HCT116 (cell line): ENCODE measurements at regions not wholly inside any gene's neighbourhood (a gene's known extent, or its start where the extent isn't known, plus 50 kb on each side); places are given as distances from the start of the nearest gene placed in this dataset.

ENCODE experiments used
- ATAC-seq: fragments of 200-7000 bp; cut with Tn5 transposase; 2 replicates; pipeline ENCODE4 v1.9.1; 2020; ENCODE audit warnings: mild to moderate bottlenecking, moderate library complexity
- BruUV-seq: library from RNA; stranded (reverse); fragments of 400-500 nt; replicated peaks from 2 replicates; lab custom pipeline; 2021; lab: Mats Ljungman, UMichigan
- CTCF ChIA-PET: fragments of 300-600 bp; sonication (Branson Sonifier 250); formaldehyde crosslinking; loops from one replicate; lab custom pipeline; 2021; ENCODE audit warnings: antibody characterized with exemption; lab: Charles Lee
- POLR2A ChIA-PET: fragments of 300-600, 350-600 bp; sonication (Branson Sonifier 250); formaldehyde crosslinking; loops from one replicate; lab custom pipeline; 2021; ENCODE audit warnings: antibody characterized with exemption; lab: Charles Lee
- RAD21 ChIA-PET, 2 experiments: fragments of 300-600 bp; sonication (Branson Sonifier 250); formaldehyde crosslinking; loops; one replicate each; lab custom pipeline; 2023; ENCODE audit warnings: low total read pairs in 2 of 2; ENCODE audit not compliant: uncharacterized antibody in 2 of 2, unreplicated experiment in 2 of 2, low non-redundant PET in 1 of 2; lab: Charles Lee
- DNase-seq: peaks from one replicate; pipeline ENCODE4 v3.0.0-alpha.2; 2010; ENCODE audit warnings: low read depth, low spot score
- H2AFZ ChIP-seq: fragments of 200-600 bp; shearing (Covaris generic), sonication (generic); 2 replicates; pipeline ENCODE4 v1.6.1; 2017; ENCODE audit warnings: low read depth, mixed run types, mixed read lengths, antibody characterized with exemption, low read length; ENCODE audit not compliant: poor library complexity, severe bottlenecking
- H3K27ac ChIP-seq: 2 replicates; pipeline ENCODE4 v1.5.1; 2012; ENCODE audit warnings: low read depth, low read length
- H3K27me3 ChIP-seq: fragments of 200-600 bp; sonication (generic); 2 replicates; pipeline ENCODE4 v1.6.1; 2016; ENCODE audit warnings: mixed run types, low read length, mixed read lengths; ENCODE audit not compliant: insufficient read depth
- H3K36me3 ChIP-seq, 2 experiments: fragments of 200-500 bp in 1 of 2; fragments of 200-600 bp in 1 of 2; sonication (Bioruptor generic) in 1 of 2; sonication (generic) in 1 of 2; 2 replicates each; pipeline versions ENCODE4 v1.5.1 to v1.6.1; 2014 to 2016; ENCODE audit warnings: low read length in 2 of 2, inconsistent platforms in 1 of 2, mixed read lengths in 1 of 2, mixed run types in 1 of 2; ENCODE audit not compliant: insufficient read depth in 2 of 2, control insufficient read depth in 1 of 2
- H3K4me1 ChIP-seq, 2 experiments: fragments of 200-600 bp in 1 of 2; sonication (generic) in 1 of 2; 2 replicates each; pipeline versions ENCODE4 v1.5.1 to v1.6.1; 2012 to 2017; ENCODE audit warnings: low read length in 2 of 2, inconsistent platforms in 1 of 2, mild to moderate bottlenecking in 1 of 2, mixed read lengths in 1 of 2, mixed run types in 1 of 2, moderate library complexity in 1 of 2; ENCODE audit not compliant: insufficient read depth in 2 of 2, control insufficient read depth in 1 of 2
- H3K4me2 ChIP-seq: fragments of 200-600 bp; sonication (generic); 2 replicates; pipeline ENCODE4 v1.6.1; 2017; ENCODE audit warnings: mixed run types, low read length, mixed read lengths
- H3K4me3 ChIP-seq, 2 experiments: fragments of 200-600 bp in 1 of 2; sonication (generic) in 1 of 2; replicated peaks in 1 of 2; 2 replicates each; pipeline ENCODE4 v1.5.1; 2011 to 2016; ENCODE audit warnings: low read length in 2 of 2, control low read depth in 1 of 2, low read depth in 1 of 2, mild to moderate bottlenecking in 1 of 2, mixed read lengths in 1 of 2, mixed run types in 1 of 2
- H3K79me2 ChIP-seq: fragments of 200-600 bp; sonication (generic); 2 replicates; pipeline ENCODE4 v1.6.1; 2017; ENCODE audit warnings: mild to moderate bottlenecking, mixed run types, low read length, moderate library complexity, mixed read lengths; ENCODE audit not compliant: insufficient read depth
- H3K9ac ChIP-seq: fragments of 200-600 bp; sonication (generic); 2 replicates; pipeline ENCODE4 v1.6.1; 2016; ENCODE audit warnings: low read length, mixed read lengths
- H3K9me2 ChIP-seq: fragments of 200-600 bp; sonication (generic), shearing (Covaris generic); 2 replicates; pipeline ENCODE4 v1.6.1; 2017; ENCODE audit warnings: mixed run types, mild to moderate bottlenecking, moderate library complexity; ENCODE audit not compliant: insufficient read depth
- H3K9me3 ChIP-seq, 2 experiments: fragments of 200-500 bp in 1 of 2; fragments of 200-600 bp in 1 of 2; sonication (Bioruptor generic) in 1 of 2; sonication (generic) in 1 of 2; 2 replicates each; pipeline ENCODE4 v1.6.1; 2014 to 2017; ENCODE audit warnings: low read length in 2 of 2, mixed read lengths in 2 of 2, inconsistent platforms in 1 of 2, low read depth in 1 of 2, mild to moderate bottlenecking in 1 of 2, mixed run types in 1 of 2, moderate library complexity in 1 of 2; ENCODE audit not compliant: control insufficient read depth in 1 of 2, insufficient read depth in 1 of 2
- H4K20me1 ChIP-seq: fragments of 200-600 bp; sonication (generic), shearing (Covaris generic); 2 replicates; pipeline ENCODE4 v1.6.1; 2017; ENCODE audit warnings: mixed run types, mild to moderate bottlenecking, moderate library complexity; ENCODE audit not compliant: insufficient read depth
- CBX3 ChIP-seq: IDR thresholded peaks from 2 replicates; pipeline ENCODE4 v1.6.1; 2012; ENCODE audit warnings: low read depth
- CEBPB ChIP-seq: IDR thresholded peaks from 2 replicates; pipeline ENCODE4 v1.6.1; 2012; ENCODE audit warnings: low read depth
- EZH2phosphoT487 ChIP-seq: fragments of 200-600 bp; IDR thresholded peaks from 2 replicates; pipeline ENCODE4 v1.6.1; 2018; ENCODE audit warnings: antibody characterized with exemption, borderline replicate concordance
- FOSL1 ChIP-seq: IDR thresholded peaks from 2 replicates; pipeline ENCODE4 v1.6.1; 2012; ENCODE audit warnings: low read depth
- JUND ChIP-seq: IDR thresholded peaks from 2 replicates; pipeline ENCODE4 v1.6.1; 2012
- MAX ChIP-seq: IDR thresholded peaks from 2 replicates; pipeline ENCODE4 v1.6.1; 2012
- POLR2A ChIP-seq: IDR thresholded peaks from 2 replicates; pipeline ENCODE4 v1.7.0; 2011; ENCODE audit warnings: borderline replicate concordance; ENCODE audit not compliant: insufficient read depth, insufficient read length; ENCODE audit errors: extremely low read depth
- POLR2AphosphoS5 ChIP-seq: IDR thresholded peaks from 2 replicates; pipeline ENCODE4 v1.6.1; 2011; ENCODE audit warnings: mild to moderate bottlenecking, low read depth, low read length, moderate library complexity
- RAD21 ChIP-seq: IDR thresholded peaks from 2 replicates; pipeline ENCODE4 v1.6.1; 2012; ENCODE audit warnings: low read depth, mild to moderate bottlenecking
- SIN3A ChIP-seq: IDR thresholded peaks from 2 replicates; pipeline ENCODE4 v1.6.1; 2012; ENCODE audit warnings: low read depth
- SP1 ChIP-seq: IDR thresholded peaks from 2 replicates; pipeline ENCODE4 v1.6.1; 2012; ENCODE audit warnings: low read depth
- SRF ChIP-seq: IDR thresholded peaks from 2 replicates; pipeline ENCODE4 v1.6.1; 2012; ENCODE audit warnings: low read depth
- TCF7L2 ChIP-seq: IDR thresholded peaks from 2 replicates; pipeline ENCODE4 v1.7.0; 2011; ENCODE audit warnings: borderline replicate concordance, inconsistent platforms; ENCODE audit not compliant: insufficient read depth, insufficient read length; ENCODE audit errors: extremely low read depth
- YY1 ChIP-seq: IDR thresholded peaks from 2 replicates; pipeline ENCODE4 v1.6.1; 2011; ENCODE audit warnings: low read length, low read depth, moderate library complexity, mild to moderate bottlenecking; ENCODE audit not compliant: insufficient replicate concordance; ENCODE audit errors: extremely low read depth
- ZBTB33 ChIP-seq: IDR thresholded peaks from 2 replicates; pipeline ENCODE4 v1.6.1; 2011; ENCODE audit warnings: mild to moderate bottlenecking, low read length, moderate library complexity; ENCODE audit not compliant: insufficient replicate concordance; ENCODE audit errors: extremely low read depth
- ZFX ChIP-seq: fragments of 450-650 bp; IDR thresholded peaks from 2 replicates; pipeline ENCODE4 v1.6.1; 2017
- intact Hi-C: fragments of 100-400 bp; cut with micrococcal nuclease; formaldehyde crosslinking; loops from 2 replicates; pipeline ENCODE4 v1.10.0; 2022
- TF ChIP-seq, protein P1 (sequence below): IDR thresholded peaks from 2 replicates; pipeline ENCODE4 v1.6.1; 2012
- TF ChIP-seq, protein P2 (sequence below): IDR thresholded peaks from 2 replicates; pipeline ENCODE4 v1.6.1; 2012; ENCODE audit warnings: low read depth
- TF ChIP-seq, protein P3 (sequence below), 3 experiments: fragments of 200-600 bp in 1 of 3; sonication (generic) in 1 of 3; IDR thresholded peaks in 2 of 3; conservative IDR thresholded peaks in 1 of 3; 2 replicates each; pipeline ENCODE4 v1.5.1; 2012 to 2017; ENCODE audit warnings: low read depth in 2 of 3, low read length in 2 of 3, antibody characterized with exemption in 1 of 3, borderline replicate concordance in 1 of 3, control low read depth in 1 of 3, mild to moderate bottlenecking in 1 of 3, mixed read lengths in 1 of 3, mixed run types in 1 of 3, moderate library complexity in 1 of 3; ENCODE audit not compliant: insufficient read depth in 1 of 3

- Histone ChIP-seq H3K9ac (no peak overlapping the region), H3K27ac (no peak overlapping the region), H3K9me2 (no peaks in the 10 kb centered on the region), H4K20me1 (no peaks in the 10 kb centered on the region), H3K36me3 (no peaks in the 10 kb centered on the region), H3K4me2 (no peak overlapping the region), H3K9me3 (no peaks in the 10 kb centered on the region), H2AFZ (no peak overlapping the region), H3K79me2 (no peaks in the 10 kb centered on the region), H3K4me3 (no peak overlapping the region), H3K4me1 (no peaks in the 10 kb centered on the region), H3K27me3 (no peaks in the 10 kb centered on the region; the same call in 1 of the 2 replicates)
- no TSS peak for BruUV-seq
- ChIA-PET RAD21 (no interaction called here), CTCF (no interaction called here), POLR2A (no interaction called here)
- ATAC-seq = no peak
- intact Hi-C loops = loop anchor here (2.0 kb wide), 1 partner anchor 18 kb away; no protein-coding TSS in a partner anchor
- DNase-seq = no peak
- no peak for TF ChIP-seq SIN3A
- TF ChIP-seq FOSL1 = no peak
- TF ChIP-seq ZFX = no peak
- TF ChIP-seq, protein P1, sequence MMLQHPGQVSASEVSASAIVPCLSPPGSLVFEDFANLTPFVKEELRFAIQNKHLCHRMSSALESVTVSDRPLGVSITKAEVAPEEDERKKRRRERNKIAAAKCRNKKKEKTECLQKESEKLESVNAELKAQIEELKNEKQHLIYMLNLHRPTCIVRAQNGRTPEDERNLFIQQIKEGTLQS = no peak
- TF ChIP-seq POLR2AphosphoS5 = no peak
- TF ChIP-seq MAX = no peak
- TF ChIP-seq, protein P2, sequence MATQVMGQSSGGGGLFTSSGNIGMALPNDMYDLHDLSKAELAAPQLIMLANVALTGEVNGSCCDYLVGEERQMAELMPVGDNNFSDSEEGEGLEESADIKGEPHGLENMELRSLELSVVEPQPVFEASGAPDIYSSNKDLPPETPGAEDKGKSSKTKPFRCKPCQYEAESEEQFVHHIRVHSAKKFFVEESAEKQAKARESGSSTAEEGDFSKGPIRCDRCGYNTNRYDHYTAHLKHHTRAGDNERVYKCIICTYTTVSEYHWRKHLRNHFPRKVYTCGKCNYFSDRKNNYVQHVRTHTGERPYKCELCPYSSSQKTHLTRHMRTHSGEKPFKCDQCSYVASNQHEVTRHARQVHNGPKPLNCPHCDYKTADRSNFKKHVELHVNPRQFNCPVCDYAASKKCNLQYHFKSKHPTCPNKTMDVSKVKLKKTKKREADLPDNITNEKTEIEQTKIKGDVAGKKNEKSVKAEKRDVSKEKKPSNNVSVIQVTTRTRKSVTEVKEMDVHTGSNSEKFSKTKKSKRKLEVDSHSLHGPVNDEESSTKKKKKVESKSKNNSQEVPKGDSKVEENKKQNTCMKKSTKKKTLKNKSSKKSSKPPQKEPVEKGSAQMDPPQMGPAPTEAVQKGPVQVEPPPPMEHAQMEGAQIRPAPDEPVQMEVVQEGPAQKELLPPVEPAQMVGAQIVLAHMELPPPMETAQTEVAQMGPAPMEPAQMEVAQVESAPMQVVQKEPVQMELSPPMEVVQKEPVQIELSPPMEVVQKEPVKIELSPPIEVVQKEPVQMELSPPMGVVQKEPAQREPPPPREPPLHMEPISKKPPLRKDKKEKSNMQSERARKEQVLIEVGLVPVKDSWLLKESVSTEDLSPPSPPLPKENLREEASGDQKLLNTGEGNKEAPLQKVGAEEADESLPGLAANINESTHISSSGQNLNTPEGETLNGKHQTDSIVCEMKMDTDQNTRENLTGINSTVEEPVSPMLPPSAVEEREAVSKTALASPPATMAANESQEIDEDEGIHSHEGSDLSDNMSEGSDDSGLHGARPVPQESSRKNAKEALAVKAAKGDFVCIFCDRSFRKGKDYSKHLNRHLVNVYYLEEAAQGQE = no peak
- TF ChIP-seq TCF7L2 = no peak
- no peak for TF ChIP-seq ZBTB33
- no peak for TF ChIP-seq POLR2A
- TF ChIP-seq SP1 = no peak
- no peak for TF ChIP-seq SRF
- no peak for TF ChIP-seq YY1
- TF ChIP-seq CEBPB = no peak
- no peak for TF ChIP-seq EZH2phosphoT487
- no peak for TF ChIP-seq RAD21
- no peak for TF ChIP-seq JUND
- no peak for TF ChIP-seq CBX3
- TF ChIP-seq, protein P3, sequence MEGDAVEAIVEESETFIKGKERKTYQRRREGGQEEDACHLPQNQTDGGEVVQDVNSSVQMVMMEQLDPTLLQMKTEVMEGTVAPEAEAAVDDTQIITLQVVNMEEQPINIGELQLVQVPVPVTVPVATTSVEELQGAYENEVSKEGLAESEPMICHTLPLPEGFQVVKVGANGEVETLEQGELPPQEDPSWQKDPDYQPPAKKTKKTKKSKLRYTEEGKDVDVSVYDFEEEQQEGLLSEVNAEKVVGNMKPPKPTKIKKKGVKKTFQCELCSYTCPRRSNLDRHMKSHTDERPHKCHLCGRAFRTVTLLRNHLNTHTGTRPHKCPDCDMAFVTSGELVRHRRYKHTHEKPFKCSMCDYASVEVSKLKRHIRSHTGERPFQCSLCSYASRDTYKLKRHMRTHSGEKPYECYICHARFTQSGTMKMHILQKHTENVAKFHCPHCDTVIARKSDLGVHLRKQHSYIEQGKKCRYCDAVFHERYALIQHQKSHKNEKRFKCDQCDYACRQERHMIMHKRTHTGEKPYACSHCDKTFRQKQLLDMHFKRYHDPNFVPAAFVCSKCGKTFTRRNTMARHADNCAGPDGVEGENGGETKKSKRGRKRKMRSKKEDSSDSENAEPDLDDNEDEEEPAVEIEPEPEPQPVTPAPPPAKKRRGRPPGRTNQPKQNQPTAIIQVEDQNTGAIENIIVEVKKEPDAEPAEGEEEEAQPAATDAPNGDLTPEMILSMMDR (IDR thresholded peaks at IDR 0.05 in 2 of 3, conservative IDR thresholded peaks at IDR 0.05 in 1 of 3; ENCODE audit: borderline replicate concordance in 1 of 3, insufficient read depth in 1 of 3, low read depth in 2 of 3, low read length in 2 of 3) = no peak
Observed at GRCh38 chr15:34493001-34493400, 55.4 kb upstream of the GOLGA8A start.
